Upper lobe of left lung (tissue), 6 donors: ENCODE measurements at regions not wholly inside any gene's neighbourhood (a gene's known extent, or its start where the extent isn't known, plus 50 kb on each side); places are given as distances from the start of the nearest gene placed in this dataset.

Experiments used
- ATAC-seq, 2 donors: fragments of 200-7000 bp; cut with Tn5 transposase; one replicate each; pipeline ENCODE4 v1.9.1; 2022; ENCODE audit warnings: mild to moderate bottlenecking in 2 of 2, moderate library complexity in 2 of 2; ENCODE audit not compliant: low FRiP score in 2 of 2
- DNase-seq, 2 donors: peaks; one replicate each; pipeline ENCODE4 v3.0.0-alpha.2; 2019 to 2020
- H3K27ac ChIP-seq, 4 donors: fragments of 200-600 bp; sonication (generic); one replicate each; pipeline ENCODE4 v1.5.1; 2016 to 2019
- H3K27me3 ChIP-seq, 4 donors: fragments of 200-600 bp; sonication (generic); one replicate each; pipeline ENCODE4 v1.5.1; 2017 to 2019
- H3K36me3 ChIP-seq, 4 donors: fragments of 200-600 bp; sonication (generic); one replicate each; pipeline ENCODE4 v1.5.1; 2016 to 2019
- H3K4me1 ChIP-seq, 4 donors: fragments of 200-600 bp; sonication (generic); one replicate each; pipeline ENCODE4 v1.5.1; 2018 to 2019
- H3K4me3 ChIP-seq, 4 donors: fragments of 200-600 bp; sonication (generic); one replicate each; pipeline ENCODE4 v1.5.1; 2017 to 2019; ENCODE audit warnings: mild to moderate bottlenecking in 2 of 4, moderate library complexity in 1 of 4
- H3K9me3 ChIP-seq, 4 donors: fragments of 200-600 bp; sonication (generic); one replicate each; pipeline ENCODE4 v1.5.1; 2018 to 2019
- EP300 ChIP-seq, 4 donors: sonication (generic); formaldehyde crosslinking; IDR thresholded peaks; one replicate each; pipeline ENCODE4 v1.5.1; 2017; ENCODE audit warnings: antibody characterized with exemption in 4 of 4, control low read depth in 2 of 4
- POLR2A ChIP-seq, 4 donors: fragments of 450-650 bp; IDR thresholded peaks; one replicate each; pipeline ENCODE4 v1.5.1; 2016 to 2017; ENCODE audit warnings: antibody characterized with exemption in 4 of 4, mild to moderate bottlenecking in 2 of 4
- POLR2AphosphoS5 ChIP-seq, 2 donors: sonication (generic); formaldehyde crosslinking; IDR thresholded peaks; one replicate each; pipeline ENCODE4 v1.5.1; 2017; ENCODE audit warnings: antibody characterized with exemption in 2 of 2
- WGBS, 2 donors: methylation state at CpG; one replicate each; pipeline ENCODE4 v1.1.5; 2017 to 2018; 5-methylcytosine and 5-hydroxymethylcytosine counted together
- TF ChIP-seq, protein P1 (sequence below), 6 experiments: fragments of 450-650 bp in 4 of 6; fragments of 200-600 bp in 2 of 6; sonication (generic) in 2 of 6; IDR thresholded peaks; one replicate each; pipeline ENCODE4 v1.5.1; 2016 to 2019; ENCODE audit warnings: antibody characterized with exemption in 6 of 6
- donor health status: DM: no; HTN: no; CAD: no; lungs with moderate emphysema.
- donor health status: DM: no; HTN: yes; CAD: no; lungs with severe emphysema.

DNA sequence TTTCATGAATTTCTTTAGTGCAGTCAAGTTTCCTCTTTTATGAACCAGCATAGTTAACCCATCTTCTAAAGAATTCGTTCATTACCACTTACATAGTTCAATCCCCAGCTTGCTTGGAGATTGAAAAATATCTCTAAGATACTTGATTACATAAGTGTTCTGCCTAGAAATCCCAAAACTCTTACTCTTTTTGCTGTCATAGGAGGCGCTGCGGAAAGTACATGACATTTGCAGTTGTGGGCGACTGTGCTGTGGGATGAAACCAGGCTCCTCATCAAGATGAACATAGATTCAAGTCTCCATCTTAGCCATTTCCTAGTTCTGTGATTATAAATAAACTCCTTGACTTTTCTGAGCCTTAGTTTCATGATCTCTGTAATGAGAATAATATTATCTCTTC is 107.1 kb upstream of the SORBS2 start:
- Histone ChIP-seq H3K9me3 (no peaks in the 10 kb centered on the region), H3K36me3 (no peaks in the 10 kb centered on the region), H3K4me3 (no peak overlapping the region), H3K4me1 (no peaks in the 10 kb centered on the region), H3K27ac (no peak overlapping the region), H3K27me3 (no peaks in the 10 kb centered on the region)
- WGBS, 2 donors: 89 to 90% methylated on average over 4 of the region's 4 CpGs
- DNase-seq (no peak), ATAC-seq (no peak)
- TF ChIP-seq, protein P1, sequence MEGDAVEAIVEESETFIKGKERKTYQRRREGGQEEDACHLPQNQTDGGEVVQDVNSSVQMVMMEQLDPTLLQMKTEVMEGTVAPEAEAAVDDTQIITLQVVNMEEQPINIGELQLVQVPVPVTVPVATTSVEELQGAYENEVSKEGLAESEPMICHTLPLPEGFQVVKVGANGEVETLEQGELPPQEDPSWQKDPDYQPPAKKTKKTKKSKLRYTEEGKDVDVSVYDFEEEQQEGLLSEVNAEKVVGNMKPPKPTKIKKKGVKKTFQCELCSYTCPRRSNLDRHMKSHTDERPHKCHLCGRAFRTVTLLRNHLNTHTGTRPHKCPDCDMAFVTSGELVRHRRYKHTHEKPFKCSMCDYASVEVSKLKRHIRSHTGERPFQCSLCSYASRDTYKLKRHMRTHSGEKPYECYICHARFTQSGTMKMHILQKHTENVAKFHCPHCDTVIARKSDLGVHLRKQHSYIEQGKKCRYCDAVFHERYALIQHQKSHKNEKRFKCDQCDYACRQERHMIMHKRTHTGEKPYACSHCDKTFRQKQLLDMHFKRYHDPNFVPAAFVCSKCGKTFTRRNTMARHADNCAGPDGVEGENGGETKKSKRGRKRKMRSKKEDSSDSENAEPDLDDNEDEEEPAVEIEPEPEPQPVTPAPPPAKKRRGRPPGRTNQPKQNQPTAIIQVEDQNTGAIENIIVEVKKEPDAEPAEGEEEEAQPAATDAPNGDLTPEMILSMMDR (IDR thresholded peaks at IDR 0.05): no peak
- no peak for TF ChIP-seq EP300 (IDR thresholded peaks at IDR 0.05)

DNA sequence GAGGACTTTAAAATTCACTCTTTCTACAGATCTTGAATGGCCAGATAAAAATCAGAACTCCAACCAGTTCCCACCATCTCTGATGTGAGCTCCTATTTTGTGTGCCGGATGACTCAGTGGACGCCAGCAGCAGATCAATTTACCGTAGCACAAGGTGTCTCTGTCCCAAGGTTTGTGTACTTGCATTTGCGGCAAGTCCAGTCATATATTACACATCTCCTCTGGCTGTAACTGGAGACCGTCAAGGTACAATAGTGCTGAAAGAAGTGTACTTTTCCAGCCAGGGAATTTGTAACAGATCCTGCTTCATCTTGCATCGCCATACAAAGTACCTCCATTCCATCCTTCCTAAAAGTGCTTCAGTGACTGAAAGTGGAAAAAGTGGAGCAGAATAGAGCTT is 108.2 kb upstream of the SORBS2 start:
- ATAC-seq: no peak
- no peak for DNase-seq
- Histone ChIP-seq H3K27me3 (no peaks in the 10 kb centered on the region), H3K4me1 (no peaks in the 10 kb centered on the region), H3K36me3 (no peaks in the 10 kb centered on the region), H3K27ac (no peak overlapping the region), H3K4me3 (no peak overlapping the region), H3K9me3 (no peaks in the 10 kb centered on the region)
- 90 to 92% methylated on average over 6 of the region's 6 CpGs for WGBS, 2 donors
- TF ChIP-seq EP300 (IDR thresholded peaks at IDR 0.05) (no peak), POLR2A (IDR thresholded peaks at IDR 0.05) (no peak), POLR2AphosphoS5 (IDR thresholded peaks at IDR 0.05) (no peak)
- TF ChIP-seq, protein P1 (IDR thresholded peaks at IDR 0.05): no peak

DNA sequence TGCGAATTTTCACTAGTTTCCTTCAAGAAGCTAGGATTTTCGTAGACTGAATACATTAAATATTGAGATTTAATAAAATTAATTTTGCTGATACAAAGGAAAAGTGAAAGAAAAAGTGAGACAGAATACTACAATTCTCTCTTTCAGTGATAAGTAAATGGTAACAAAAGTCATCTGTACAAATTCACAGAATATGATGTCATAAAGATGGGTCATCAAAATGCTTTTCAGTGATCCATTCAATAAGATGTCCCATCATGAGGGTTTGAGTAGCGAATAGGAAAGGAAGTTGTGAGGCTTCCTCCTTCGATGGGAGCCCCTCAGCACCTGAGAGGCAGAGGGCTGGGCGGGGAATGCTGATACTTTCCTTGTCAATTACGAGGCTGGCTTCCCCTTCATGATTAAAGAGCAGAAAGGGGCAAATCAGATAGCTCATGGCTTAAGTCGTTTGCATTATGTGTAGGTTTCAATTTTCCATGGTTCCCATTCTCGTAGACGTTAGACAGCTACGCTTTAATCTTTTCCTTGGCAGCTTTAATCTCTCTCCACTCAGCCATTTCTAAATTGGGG is 108.8 kb upstream of the SORBS2 start:
- no peaks in the 10 kb centered on the region for H3K27me3 ChIP-seq
- H3K27ac ChIP-seq: no peak overlapping the region
- no peak for ATAC-seq
- WGBS, 2 donors: 80 to 81% methylated on average over 10 of the region's 10 CpGs
- no peak overlapping the region for H3K4me3 ChIP-seq
- no peak for DNase-seq
- no peaks in the 10 kb centered on the region for H3K4me1 ChIP-seq
- H3K9me3 ChIP-seq: no peaks in the 10 kb centered on the region
- TF ChIP-seq POLR2AphosphoS5 (IDR thresholded peaks at IDR 0.05) (no peak), POLR2A (IDR thresholded peaks at IDR 0.05) (no peak), EP300 (IDR thresholded peaks at IDR 0.05) (no peak)
- TF ChIP-seq, protein P1 (IDR thresholded peaks at IDR 0.05): no peak
- H3K36me3 ChIP-seq: no peaks in the 10 kb centered on the region

DNA sequence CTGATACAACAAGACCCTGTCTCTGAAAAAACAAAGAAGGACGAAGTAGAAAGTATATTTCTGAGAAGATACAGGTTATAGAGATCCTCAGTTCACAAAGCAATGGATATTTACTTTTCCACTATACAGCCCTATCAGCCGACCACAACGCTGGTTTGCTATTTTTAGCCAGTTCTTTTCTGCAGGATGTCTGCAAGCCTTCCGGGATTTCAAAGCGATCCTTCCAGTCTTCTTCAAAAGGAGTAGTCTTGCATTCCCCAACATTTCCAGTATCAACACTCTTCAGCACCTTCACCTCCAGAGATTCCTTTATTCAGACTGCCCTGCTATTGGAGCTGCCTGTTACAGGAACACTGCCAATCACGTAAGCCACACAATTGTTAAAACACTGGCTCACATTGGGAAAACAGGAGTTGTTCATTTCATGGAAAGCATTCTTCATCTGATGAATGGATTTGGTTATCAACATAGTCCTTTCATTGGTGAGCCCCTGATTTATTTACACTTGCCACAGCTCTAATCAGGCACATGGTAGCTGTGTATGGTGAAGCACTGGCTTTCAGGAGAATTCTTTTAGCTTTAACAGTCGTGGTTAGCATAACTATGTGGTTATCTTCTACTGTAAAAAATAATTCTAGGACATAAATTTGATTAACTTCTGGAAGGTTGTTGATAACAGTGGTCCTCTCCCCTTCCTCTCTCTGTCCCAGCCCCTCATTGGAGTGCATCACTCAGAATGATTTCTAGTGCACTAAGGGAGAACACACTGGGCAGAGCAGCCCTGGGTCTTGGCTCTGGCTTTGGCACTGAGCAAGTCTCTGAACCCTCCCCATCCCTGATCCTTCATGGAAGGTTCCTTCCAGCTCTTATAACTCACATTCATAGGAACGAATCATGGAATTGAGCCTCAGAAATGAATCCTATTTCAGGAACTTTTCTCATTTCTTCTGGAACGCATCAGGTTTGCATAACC is 109.9 kb upstream of the SORBS2 start:
- no peak for TF ChIP-seq EP300 (IDR thresholded peaks at IDR 0.05)
- TF ChIP-seq POLR2A (IDR thresholded peaks at IDR 0.05): no peak
- TF ChIP-seq POLR2AphosphoS5 (IDR thresholded peaks at IDR 0.05): no peak
- TF ChIP-seq, protein P1 (IDR thresholded peaks at IDR 0.05): no peak
- 36 to 39% methylated on average over 9 of the region's 9 CpGs for WGBS, 2 donors
- DNase-seq (no peak), ATAC-seq (no peak)
- Histone ChIP-seq H3K27me3 (no peaks in the 10 kb centered on the region), H3K9me3 (no peaks in the 10 kb centered on the region), H3K4me3 (no peak overlapping the region), H3K4me1 (no peaks in the 10 kb centered on the region), H3K36me3 (no peaks in the 10 kb centered on the region), H3K27ac (no peak overlapping the region)
